CD4-positive, alpha-beta T cell treated with Interleukin-15 for 1 hour (primary cell): ENCODE measurements at regions not wholly inside any gene's neighbourhood (a gene's known extent, or its start where the extent isn't known, plus 50 kb on each side); places are given as distances from the start of the nearest gene placed in this dataset.

Experiments used
- DNase-seq: peaks from one replicate; pipeline ENCODE4 v3.0.0-alpha.2; 2020

DNA sequence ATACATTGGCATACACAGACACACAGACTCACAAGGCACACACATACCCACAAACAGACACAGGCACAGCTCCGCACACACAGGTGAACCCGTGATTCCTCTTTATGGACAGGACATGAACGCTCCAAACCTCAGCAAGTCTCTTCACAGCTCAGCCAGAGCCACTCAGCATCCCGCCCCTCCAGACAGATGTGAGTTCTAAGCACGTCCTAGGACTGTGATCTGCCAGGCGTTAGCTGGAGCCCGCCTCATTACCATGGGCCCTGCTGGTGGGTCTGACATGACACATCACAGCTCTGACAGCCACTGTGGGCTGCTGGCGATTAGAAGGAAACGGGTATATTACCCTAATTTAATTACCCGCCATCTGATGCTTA, 176.7 kb upstream of the PPP2R2D start:
- no peak for DNase-seq

GRCh38 chr10:131724891-131725580, 175.8 kb upstream of the PPP2R2D start:
- DNase-seq = no peak

- DNase-seq = no peak
These were observed 175.2 kb upstream of the PPP2R2D start for GRCh38 chr10:131725581-131726069.

DNA sequence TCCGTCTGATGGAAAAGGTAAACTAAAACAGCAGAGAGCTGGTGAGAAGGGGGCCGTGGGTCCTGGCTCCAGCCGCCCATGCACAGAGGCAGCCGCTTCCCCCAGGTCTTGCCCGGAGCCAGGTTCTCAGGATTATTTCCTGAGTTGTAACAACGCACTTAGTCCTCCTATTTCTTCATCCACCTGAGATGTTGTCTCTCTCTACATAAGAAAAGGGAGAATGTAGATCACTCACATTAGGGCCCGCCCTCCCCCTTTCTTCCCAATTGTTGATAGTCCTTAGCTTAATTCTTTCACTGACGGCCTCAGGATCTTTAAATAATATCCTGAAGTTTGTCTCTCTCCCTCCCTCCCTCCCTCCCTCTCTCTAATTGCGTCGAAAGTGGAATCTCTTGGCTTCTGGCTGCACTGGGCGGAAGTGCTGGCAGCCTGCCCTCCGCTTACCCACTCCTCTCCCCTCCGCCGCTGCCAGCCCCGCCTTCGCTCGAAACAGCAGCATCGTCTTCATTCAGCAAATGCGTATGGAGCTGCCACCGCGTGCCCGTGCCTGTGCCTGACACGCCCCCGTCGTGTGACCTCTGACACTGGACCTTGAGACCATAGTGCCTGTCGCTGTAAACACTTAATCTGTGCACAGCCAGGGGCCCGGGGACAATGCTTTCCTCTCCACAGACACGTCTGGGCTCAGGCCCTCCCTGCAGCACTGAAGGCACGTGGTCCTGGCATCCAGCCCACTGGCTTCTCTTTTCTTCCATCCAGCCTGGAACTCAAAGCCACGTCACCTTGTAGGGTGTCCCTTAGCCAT, 174.5 kb upstream of the PPP2R2D start:
- DNase-seq = no peak

DNA sequence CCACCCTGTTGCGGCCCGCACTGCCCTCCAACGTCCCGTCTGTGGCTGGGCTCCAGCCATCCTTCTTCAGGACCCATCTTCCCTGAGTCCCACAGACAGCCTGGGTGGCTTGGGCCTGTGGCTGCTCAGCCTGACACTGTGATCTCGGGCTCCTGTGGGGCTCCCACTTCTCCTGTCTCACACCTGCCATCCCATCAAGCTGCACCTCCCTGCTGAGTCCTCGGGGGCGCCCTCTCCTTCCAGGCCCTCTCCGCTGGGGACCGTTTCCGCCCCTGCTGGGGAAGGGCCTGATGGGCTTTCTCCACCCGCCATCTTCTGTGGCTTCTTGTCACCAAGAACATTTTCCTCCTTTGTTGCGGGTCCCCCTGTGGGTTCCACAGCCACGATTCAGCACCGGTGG, 173.8 kb upstream of the PPP2R2D start:
- no peak for DNase-seq

DNA sequence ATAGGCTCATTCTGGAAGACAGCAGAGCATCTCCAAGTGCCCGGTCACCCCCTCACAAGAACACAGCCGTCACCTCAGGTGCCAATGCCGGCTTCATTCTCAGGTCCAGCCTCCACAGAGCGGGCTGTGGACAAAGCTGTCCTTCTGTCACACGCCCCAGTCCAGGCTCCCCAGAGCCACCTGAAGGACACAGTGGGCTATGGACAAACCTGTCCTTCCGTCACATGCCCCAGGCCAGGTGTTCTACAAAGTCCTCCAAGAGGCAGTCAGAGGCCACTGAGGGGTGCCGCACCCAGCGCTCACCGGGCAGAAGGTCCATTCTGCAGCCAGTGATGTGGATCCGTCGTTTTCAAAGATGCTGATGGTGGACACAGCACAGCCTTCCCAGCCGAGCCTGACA, 173.2 kb upstream of the PPP2R2D start:
- no peak for DNase-seq

DNA sequence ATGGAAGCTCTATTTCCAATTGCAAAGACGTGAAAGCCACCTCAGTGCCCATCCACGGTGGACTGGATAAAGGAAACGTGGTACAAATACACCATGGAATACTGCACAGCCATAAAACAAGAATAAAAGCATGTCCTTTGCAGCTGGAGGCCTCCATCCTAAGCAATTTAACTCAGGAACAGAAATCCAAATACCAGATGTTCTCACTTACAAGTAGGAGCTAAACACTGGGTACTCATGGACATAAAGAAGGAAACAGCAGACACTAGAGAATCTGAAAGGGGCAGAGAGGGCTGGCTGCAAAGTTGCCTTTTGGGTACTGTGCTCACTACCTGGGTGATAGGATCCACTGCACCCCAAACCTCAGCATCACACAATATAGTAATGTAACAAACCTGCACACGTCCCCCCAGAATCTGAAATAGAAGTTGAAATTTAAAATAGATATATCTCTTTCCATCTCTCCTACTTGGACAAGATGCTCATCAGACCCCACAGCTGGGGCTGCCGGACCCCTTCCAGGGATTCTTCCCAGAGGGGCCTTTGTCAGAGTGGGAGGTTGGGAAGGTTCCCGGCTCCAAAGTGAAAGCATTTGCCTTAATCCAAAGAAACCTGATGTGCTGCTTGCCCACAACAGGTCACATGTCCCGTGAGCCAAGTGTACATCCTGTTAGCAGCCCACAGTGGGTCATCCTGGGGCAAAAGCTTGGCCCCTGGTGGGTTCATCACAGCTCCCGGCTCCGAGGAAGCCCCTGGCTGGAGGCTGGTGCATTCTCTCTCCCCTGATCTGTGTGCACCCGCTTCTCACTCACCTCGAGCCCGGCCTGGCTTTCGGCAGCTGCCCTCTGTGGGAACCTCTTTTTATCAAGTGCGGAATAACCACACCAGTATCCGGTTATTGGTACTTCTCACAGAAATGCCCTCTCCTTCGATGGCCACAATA, 172.3 kb upstream of the PPP2R2D start:
- DNase-seq = no peak

- DNase-seq = no peak
These were observed 171.4 kb upstream of the PPP2R2D start for GRCh38 chr10:131729361-131729760.

- no peak for DNase-seq
These were observed 170.7 kb upstream of the PPP2R2D start for GRCh38 chr10:131729938-131730660.

DNA sequence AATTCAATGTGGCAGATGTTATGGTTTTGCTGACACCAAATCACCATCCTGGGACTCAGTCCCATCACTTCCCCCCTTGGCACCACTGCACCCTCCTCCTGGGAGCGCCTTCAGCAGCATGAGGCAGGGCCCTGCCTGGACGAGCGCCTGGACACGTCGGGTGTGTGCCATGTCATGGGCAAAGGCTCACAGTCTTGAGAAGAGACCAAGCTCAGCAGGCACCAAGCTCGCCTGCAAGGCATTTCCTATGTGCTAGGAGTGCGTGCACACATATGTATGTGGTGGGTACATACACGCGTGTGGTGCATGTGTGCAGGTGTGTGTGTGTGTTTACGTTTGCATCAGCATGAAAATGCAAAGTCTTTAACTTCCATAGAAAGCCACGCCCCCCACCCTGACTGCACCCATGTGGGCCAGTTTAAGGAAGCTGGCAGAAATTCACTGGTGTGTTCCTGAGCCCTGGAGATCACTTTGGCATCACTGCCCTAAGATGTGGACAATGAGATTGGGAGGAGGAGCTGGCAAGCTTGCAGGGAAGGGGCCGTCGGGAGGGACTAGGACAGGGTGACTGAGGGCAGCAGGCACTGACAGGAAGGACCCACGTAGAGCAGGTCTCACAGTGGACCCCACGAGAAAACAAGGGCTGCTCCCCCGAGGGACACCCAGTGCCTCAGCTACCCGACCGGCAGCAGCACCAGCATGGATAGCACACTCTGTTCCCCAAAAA, 169.9 kb upstream of the PPP2R2D start:
- no peak for DNase-seq

DNA sequence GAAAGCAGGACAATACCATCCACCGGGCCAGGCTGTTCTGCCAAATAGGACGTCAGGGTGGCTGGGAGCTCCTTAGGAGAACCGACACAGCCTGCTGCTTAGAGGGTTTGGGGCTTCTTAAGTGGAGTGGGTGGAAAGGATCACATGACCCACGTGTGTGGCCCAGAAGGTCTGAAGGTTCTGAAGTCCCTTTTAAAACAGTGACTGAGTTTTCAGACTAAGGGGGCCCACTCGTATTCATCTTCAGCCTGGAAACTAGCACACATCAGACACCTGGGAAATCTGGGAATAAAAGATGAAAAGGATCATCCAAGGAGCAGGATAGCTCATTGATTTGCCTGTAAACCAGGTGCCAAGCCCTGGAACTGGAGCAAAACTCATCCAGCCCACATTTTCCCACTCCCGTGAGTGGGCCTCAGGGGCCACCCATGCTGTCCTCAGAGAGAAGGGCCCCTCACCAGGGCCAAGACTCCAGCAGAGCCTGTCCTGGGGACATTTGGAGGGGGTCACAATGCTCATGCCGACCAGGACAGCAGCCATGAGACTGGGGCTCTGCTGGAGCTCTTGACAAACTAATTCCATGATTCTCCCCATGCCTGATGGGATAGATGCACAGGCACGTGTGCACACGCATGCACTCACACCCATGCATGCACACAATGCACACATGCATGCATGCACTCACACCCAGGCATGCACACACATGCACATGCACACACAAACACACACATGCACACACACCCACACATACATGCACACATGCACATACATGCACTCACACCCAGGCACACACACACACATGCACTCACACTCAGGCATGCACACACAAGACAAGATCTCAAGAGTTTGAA, 168.8 kb upstream of the PPP2R2D start:
- DNase-seq = no peak

DNA sequence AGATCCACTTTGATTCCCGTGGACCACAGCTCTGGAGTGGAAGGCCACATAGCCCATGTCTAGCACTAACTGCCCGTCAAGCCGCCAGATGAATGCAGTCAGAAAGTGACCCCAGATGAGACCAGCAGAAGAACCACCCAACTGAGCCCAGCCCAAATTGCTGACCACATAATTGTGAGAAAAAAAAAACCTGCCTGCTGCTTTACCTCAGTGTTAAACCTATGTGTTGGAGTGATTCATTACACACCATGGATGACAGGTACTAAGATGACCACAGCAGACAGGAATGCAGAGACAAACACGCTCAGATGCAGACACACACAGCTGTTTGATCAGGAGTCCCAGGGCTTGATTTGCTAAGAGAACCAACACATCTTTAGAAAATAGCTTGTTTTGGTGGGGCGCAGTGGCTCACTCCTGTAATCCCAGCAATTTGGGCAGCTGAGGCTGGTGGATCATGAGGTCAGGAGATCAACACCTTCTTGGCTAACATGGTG, 168.1 kb upstream of the PPP2R2D start:
- DNase-seq = no peak

DNA sequence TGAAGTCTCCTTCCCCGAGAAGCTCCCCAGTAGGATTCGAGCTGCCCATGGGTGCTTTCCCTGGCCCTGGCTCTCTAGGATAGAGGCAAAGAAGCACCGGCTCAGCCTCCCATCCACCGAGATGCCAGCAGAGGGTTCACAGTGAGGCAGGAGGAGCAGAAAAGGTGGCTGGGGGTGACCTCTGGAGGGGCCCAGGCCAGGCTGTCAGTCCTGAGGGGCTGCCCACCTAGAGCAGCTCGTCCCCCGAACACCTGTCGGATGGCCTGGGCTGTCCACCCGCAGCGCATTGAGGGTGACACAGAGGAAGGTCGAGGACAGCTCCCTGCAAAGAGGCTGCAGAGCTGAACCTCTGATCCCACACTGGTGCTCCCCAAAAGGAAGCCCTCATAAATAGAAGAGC, 167.2 kb upstream of the PPP2R2D start:
- no peak for DNase-seq

DNA sequence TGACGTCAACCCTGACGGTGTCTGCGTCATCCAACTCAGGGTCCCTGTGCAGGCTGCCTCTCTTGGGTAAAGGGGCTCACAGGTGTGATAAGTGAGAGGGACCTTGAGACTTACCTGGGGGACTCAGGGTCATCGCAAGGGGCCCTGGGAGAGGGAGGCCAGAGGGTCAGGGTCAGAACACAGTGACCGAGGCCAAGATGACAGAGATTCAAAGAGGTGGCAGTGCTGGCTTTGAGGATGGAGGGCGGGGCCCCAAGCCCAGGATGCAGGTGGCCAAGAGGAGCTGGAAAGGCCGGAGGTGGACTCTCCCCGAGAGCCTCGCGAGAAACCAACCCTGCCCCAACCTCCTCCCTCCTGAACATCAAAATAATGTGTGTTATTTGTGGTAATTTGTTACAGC, 165.2 kb upstream of the PPP2R2D start:
- DNase-seq = no peak

DNA sequence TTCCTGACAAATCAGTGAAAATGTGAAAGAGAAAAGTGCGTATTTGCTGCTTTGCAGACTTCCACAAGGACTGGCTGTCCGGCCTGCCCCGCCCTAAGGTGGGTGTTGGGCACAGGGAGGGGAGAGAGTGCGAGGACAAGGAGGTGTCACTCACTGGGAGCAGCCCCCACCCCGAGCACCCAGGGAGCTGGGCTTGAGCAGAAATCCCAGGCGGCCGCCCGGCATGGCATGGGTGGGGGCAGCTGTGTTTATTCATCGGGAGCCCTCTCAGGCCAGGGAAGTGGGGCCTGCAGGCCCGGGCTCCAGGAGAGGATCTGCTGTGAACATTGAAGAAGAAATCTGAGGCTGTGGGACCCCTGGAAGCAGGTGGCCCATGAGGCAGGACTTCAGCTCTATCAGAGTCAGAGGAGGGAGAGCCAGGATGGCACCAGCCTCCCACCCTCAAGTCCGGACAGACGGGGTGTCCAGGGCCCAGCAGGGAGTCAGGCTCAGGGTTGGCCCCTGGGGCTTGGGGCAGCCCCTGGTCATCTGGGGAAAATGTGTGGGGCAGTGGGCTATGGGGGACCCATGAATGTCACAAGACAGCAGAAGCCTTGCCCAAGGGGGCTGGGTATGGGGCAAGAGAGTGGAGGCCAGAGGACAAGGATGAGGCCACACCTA, 164.4 kb upstream of the PPP2R2D start:
- DNase-seq = no peak

GRCh38 chr10:131737543-131738395, 163.0 kb upstream of the PPP2R2D start:
- DNase-seq = no peak

DNA sequence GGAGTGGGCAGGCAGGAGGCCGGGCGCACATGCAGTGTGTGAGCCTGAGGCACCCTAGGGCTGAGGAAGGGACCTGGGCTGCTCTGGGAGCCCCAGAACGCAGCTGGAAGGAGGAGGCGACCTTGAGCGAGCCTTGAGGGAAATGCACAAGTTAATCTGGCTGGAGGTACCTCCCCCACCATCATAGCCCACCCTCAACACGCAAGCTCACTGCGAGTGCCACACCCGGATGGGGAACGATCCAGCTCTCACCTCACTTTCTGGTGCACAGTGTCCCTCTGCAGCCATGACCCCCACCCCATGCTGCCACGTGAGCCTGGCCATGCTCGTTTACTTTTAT, 162.4 kb upstream of the PPP2R2D start:
- DNase-seq = no peak

DNA sequence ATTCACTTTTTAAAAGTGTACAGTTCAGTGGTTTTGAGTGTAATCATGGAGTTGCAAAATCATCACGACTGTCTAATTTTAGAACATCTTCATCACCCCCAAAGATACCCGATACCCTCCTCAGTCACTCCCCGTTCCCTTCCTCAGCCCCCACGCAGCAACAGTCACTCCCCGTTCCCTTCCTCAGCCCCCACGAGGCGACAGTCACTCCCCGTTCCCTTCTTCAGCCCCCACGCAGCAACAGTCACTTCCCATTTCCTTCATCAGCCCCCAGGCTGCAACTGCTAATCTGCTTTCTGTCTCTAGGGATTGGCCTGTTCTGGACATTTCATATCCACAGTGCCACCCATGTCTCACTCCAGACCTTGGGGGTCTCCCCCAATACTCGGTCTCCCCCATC, 161.6 kb upstream of the PPP2R2D start:
- DNase-seq = no peak

DNA sequence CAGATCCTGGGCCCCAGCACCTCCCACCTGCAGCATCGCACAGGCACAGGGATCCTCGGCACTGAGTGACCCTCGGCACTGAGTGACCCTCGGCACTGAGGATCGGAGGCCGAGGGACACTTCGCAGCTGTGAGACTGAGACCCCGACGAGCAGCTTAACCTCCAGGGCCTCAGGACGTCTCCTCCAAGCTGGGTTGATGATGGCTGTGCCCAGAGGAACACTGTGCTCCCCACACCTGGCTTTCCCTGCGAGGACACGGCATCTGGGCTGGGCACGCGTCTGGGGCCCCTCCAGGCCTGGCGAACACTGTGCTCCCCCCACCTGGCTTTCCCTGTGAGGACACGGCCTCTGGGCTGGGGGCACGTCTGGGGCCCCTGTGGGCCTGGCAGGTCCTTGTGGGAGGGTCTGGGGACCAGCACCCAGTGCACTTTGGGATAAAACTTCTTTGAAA, 158.3 kb upstream of the PPP2R2D start:
- no peak for DNase-seq
